ENCODE measurements at regions not wholly inside any gene's neighbourhood (a gene's known extent, or its start where the extent isn't known, plus 50 kb on each side); places are given as distances from the start of the nearest gene placed in this dataset.
A peak's percentile ranks its signal among the peaks of the same experiment; 100 is the strongest.
"Not testable (repeated sequence)": the region's sequence is repeated elsewhere in the genome, so short reads cannot be mapped to it uniquely, and the experiment has no call there.

DNA sequence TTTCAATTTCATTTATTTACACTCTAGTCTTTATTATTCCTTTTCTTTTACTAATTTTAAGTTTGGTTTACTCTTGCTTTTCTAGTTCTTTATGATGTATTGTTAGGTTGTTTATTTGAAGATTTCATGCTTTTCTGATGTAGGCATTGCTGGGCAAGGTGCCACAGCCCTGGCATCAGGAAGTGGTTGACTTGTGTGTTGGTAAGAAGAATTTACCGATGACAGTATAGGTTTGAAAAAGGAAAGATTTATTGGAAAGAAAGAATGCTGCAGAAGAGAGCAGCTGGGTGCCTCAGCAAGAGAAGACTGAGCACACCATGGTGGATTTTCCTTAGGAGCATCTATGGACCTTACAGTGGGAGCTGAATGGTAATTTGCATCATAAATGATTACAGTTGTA, 153.2 kb downstream of the KLF8 start:
- TF ChIP-seq, protein P1, sequence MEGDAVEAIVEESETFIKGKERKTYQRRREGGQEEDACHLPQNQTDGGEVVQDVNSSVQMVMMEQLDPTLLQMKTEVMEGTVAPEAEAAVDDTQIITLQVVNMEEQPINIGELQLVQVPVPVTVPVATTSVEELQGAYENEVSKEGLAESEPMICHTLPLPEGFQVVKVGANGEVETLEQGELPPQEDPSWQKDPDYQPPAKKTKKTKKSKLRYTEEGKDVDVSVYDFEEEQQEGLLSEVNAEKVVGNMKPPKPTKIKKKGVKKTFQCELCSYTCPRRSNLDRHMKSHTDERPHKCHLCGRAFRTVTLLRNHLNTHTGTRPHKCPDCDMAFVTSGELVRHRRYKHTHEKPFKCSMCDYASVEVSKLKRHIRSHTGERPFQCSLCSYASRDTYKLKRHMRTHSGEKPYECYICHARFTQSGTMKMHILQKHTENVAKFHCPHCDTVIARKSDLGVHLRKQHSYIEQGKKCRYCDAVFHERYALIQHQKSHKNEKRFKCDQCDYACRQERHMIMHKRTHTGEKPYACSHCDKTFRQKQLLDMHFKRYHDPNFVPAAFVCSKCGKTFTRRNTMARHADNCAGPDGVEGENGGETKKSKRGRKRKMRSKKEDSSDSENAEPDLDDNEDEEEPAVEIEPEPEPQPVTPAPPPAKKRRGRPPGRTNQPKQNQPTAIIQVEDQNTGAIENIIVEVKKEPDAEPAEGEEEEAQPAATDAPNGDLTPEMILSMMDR (IDR thresholded peaks at IDR 0.05; ENCODE audit: insufficient read depth, low read length) = no peak
- no peak for DNase-seq (ENCODE audit: low read depth)
- no peak overlapping the region for H3K4me3 ChIP-seq (ENCODE audit: low read depth, low read length)

DNA sequence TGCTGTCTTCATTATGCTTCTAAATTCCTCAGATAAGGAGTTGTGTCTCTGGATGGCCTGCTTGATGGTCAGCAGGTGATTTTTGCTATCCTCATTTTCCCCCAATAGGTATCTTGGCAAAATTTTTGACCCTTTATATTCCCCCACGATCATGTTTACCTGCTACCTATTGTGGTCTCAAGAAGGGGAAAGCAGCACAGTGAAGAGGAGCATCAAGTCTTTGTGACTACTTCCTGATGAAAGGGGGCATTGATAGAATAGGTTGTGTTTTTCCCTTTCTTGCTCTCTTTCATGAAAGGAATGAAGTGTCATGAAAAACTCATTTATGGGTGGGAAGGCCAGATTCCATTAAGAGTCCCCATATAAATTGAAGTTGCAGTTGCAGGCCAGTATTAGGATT, 153.8 kb downstream of the KLF8 start:
- no peak overlapping the region for H3K4me3 ChIP-seq (ENCODE audit: low read depth, low read length)
- DNase-seq (ENCODE audit: low read depth) = no peak
- TF ChIP-seq, protein P1 (IDR thresholded peaks at IDR 0.05; ENCODE audit: insufficient read depth, low read length) = no peak

DNA sequence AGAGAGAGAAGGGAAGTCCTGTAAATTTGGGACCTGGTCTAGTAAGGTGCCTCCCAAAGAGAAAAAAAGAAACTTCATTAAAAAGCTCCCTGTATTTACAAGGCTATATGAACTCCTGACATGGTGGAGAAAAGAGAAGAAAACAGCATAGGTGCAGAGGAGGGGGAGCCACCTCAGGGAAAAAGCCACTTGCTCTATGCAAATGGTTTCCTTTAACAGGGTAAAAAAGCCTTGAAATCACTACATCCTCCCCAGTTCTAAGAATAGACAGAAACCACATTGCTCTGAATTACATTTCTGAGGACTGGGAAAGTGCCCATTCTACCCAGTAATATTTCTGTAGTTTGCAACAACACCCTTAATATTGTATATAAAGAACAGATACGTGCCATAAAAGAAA, 165.5 kb downstream of the KLF8 start:
- DNase-seq (ENCODE audit: low read depth) = no peak
- TF ChIP-seq, protein P1 (IDR thresholded peaks at IDR 0.05; ENCODE audit: insufficient read depth, low read length) = no peak
- H3K4me3 ChIP-seq (ENCODE audit: low read depth, low read length) = no peak overlapping the region

DNA sequence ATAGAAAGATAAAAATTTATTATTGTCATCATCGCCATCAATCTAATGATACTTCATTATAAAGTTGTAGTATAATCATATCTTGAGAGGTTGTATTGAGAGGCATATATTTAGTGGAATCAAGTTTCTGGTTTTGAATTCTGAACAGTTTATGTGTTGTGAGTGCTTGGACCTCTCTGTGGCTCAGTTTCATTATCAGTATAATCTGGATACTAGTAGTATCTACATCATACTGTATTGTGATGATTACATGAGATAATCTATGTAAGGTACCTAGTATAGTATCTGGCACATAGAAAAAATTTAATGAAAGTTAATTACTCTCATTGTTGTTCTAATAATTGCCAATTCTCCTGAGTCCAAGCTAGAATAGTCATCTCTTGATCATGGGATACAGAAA, 161.2 kb upstream of the UBQLN2 start:
- no peak overlapping the region for H3K4me3 ChIP-seq (ENCODE audit: low read depth, low read length)
- TF ChIP-seq, protein P1 (IDR thresholded peaks at IDR 0.05; ENCODE audit: insufficient read depth, low read length) = no peak
- DNase-seq (ENCODE audit: low read depth) = no peak

DNA sequence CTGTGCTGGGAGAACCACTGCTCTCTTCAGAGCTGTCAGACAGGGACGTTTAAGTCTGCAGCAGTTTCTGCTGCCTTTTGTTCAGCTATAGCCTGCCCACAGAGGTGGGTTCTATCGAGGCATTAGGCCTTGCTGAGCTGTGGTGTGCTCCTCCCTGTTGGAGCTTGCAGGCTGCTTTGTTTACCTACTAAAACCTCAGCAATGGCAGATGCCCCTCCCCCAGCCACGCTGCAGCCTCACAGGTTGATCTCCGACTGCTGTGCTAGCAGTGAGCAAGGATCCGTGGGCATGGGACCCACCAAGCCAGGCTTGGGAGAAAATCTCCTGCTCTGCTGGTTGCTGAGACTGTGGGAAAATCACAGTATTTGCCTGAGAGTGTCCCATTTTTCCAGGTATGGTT, 133.8 kb upstream of the UBQLN2 start:
- TF ChIP-seq, protein P1 (IDR thresholded peaks at IDR 0.05; ENCODE audit: insufficient read depth, low read length) = no peak
- no peak overlapping the region for H3K4me3 ChIP-seq (ENCODE audit: low read depth, low read length)
- no peak for DNase-seq (ENCODE audit: low read depth)

DNA sequence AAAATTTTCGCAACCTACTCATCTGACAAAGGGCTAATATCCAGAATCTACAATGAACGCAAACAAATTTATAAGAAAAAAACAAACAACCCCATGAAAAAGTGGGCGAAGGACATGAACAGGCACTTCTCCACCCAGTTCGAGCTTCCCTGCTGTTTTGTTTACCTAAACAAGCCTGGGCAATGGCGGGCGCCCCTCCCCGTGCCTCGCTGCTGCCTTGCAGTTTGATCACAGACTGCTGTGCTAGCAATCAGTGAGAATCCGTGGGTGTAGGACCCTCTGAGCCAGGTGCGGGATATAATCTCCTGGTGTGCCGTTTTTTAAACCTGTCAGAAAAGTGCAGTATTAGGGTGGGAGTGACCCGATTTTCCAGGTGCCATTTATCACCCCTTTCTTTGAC, 111.4 kb upstream of the UBQLN2 start:
- H3K4me3 ChIP-seq (ENCODE audit: low read depth, low read length); DNase-seq (ENCODE audit: low read depth): not testable (repeated sequence)

DNA sequence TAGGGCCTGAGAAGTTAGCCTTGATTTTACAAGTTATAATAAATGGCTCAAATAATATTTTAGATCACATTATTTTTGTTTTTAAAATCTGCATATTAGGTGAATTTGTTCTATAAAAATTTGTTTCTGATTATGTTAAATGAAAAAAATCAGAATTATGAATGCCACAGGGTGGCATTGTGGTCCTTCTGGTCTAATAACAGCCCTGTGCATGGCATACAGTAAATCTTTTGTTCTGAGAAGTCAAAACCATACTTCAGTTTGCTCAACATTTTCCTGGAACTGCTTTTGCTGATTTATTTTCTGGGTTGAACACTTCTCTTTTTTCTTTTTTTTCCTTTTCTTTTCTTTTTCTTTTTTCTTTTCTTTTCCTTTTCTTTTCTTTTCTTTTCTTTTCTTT, 101.0 kb upstream of the UBQLN2 start:
- TF ChIP-seq, protein P1 (IDR thresholded peaks at IDR 0.05; ENCODE audit: insufficient read depth, low read length) = no peak
- H3K4me3 ChIP-seq (ENCODE audit: low read depth, low read length) = no peak overlapping the region
- peak; percentile 8 for DNase-seq (ENCODE audit: low read depth)

Measured in fibroblast of the aortic adventitia (primary cell).